A549 (cell line): ENCODE measurements at regions not wholly inside any gene's neighbourhood (a gene's known extent, or its start where the extent isn't known, plus 50 kb on each side); places are given as distances from the start of the nearest gene placed in this dataset.
"Not testable (repeated sequence)": the region's sequence is repeated elsewhere in the genome, so short reads cannot be mapped to it uniquely, and the experiment has no call there.

Experiments
- CHD2 ChIP-seq: fragments of 150-350 bp; IDR thresholded peaks from 2 replicates; pipeline ENCODE4 v1.6.1; 2014; ENCODE audit warnings: low read length; ENCODE audit not compliant: partially characterized antibody
- CHD4 ChIP-seq: fragments of 200-600 bp; sonication (generic); IDR thresholded peaks from 2 replicates; pipeline ENCODE4 v1.6.1; 2016; ENCODE audit warnings: antibody characterized with exemption, mild to moderate bottlenecking, borderline replicate concordance
- ELK1 ChIP-seq: fragments of 150-350 bp; IDR thresholded peaks from 2 replicates; pipeline ENCODE4 v1.6.1; 2014; ENCODE audit warnings: low read depth, mild to moderate bottlenecking, low read length
- EP300 ChIP-seq, 2 experiments: fragments of >200 bp; sonication (Bioruptor Twin); formaldehyde crosslinking; IDR thresholded peaks; 2 replicates in 1 of 2; 3 replicates in 1 of 2; pipeline ENCODE4 v1.6.1; 2016 to 2017
- KDM5A ChIP-seq: fragments of 200-600 bp; sonication (generic); IDR thresholded peaks from 2 replicates; pipeline ENCODE4 v1.6.1; 2016; ENCODE audit warnings: antibody characterized with exemption, mild to moderate bottlenecking
- MAFK ChIP-seq: fragments of 450-650 bp; IDR thresholded peaks from 2 replicates; pipeline ENCODE4 v1.6.1; 2014; ENCODE audit not compliant: partially characterized antibody
- MAX ChIP-seq: IDR thresholded peaks from 2 replicates; pipeline ENCODE4 v1.6.1; 2012
- POLR2A ChIP-seq: IDR thresholded peaks from 2 replicates; pipeline ENCODE4 v1.6.1; 2012; ENCODE audit warnings: mild to moderate bottlenecking, low read length
- POLR2AphosphoS2 ChIP-seq: conservative IDR thresholded peaks from 2 replicates; pipeline ENCODE4 v1.6.1; 2012; ENCODE audit warnings: low read length, improper control_type of control experiment, inconsistent platforms
- SMC3 ChIP-seq: fragments of >200 bp; sonication (Bioruptor Twin); formaldehyde crosslinking; IDR thresholded peaks from 3 replicates; pipeline ENCODE4 v1.6.1; 2018; ENCODE audit warnings: inconsistent platforms
- ZC3H11A ChIP-seq: fragments of 450-650 bp; IDR thresholded peaks from 2 replicates; pipeline ENCODE4 v1.6.1; 2014; ENCODE audit warnings: antibody characterized with exemption, mild to moderate bottlenecking
- TF ChIP-seq, protein P1 (sequence below): fragments of >200 bp; sonication (Bioruptor Twin); formaldehyde crosslinking; IDR thresholded peaks from 3 replicates; pipeline ENCODE4 v1.5.1; 2016

DNA sequence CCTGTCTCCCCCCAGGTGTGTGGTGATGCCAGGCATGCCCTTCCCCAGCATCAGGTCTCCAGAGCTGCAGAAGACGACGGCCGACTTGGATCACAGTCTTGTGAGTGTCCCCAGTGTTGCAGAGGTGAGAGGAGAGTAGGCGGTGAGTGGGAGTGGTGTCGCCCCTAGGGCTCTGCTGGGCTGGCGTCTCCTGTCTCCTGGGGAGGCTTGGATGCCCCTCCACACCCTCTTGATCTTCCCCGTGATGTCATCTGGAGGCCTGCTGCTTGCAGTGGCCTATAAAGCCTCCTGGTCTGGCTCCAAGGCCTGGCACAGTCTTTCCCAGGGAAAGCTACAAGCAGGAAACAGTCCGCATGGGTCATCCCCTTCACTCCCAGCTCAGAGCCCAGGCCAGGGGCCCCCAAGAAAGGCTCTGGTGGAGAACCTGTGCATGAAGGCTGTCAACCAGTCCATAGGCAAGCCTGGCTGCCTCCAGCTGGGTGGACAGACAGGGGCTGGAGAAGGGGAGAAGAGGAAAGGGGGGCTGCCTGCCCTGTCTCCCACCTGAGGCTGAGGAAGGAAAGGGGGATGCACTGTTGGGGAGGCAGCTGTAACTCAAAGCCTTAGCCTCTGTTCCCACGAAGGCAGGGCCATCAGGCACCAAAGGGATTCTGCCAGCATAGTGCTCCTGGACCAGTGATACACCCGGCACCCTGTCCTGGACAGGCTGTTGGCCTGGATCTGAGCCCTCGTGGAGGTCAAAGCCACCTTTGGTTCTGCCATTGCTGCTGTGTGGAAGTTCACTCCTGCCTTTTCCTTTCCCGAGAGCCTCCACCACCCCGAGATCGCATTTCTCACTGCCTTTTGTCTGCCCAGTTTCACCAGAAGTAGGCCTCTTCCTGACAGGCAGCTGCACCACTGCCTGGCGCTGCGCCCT is 53.6 kb upstream of the IQSEC3 start:
- not testable (repeated sequence) for TF ChIP-seq POLR2A; POLR2AphosphoS2; MAFK; ZC3H11A; CHD2; MAX; SMC3; KDM5A; CHD4; EP300 (IDR thresholded peaks at IDR 0.05); ELK1
- TF ChIP-seq, protein P1, sequence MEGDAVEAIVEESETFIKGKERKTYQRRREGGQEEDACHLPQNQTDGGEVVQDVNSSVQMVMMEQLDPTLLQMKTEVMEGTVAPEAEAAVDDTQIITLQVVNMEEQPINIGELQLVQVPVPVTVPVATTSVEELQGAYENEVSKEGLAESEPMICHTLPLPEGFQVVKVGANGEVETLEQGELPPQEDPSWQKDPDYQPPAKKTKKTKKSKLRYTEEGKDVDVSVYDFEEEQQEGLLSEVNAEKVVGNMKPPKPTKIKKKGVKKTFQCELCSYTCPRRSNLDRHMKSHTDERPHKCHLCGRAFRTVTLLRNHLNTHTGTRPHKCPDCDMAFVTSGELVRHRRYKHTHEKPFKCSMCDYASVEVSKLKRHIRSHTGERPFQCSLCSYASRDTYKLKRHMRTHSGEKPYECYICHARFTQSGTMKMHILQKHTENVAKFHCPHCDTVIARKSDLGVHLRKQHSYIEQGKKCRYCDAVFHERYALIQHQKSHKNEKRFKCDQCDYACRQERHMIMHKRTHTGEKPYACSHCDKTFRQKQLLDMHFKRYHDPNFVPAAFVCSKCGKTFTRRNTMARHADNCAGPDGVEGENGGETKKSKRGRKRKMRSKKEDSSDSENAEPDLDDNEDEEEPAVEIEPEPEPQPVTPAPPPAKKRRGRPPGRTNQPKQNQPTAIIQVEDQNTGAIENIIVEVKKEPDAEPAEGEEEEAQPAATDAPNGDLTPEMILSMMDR = not testable (repeated sequence)
